Tibial nerve (tissue), 4 donors: ENCODE measurements at regions not wholly inside any gene's neighbourhood (a gene's known extent, or its start where the extent isn't known, plus 50 kb on each side); places are given as distances from the start of the nearest gene placed in this dataset.

Experiments
- EP300 ChIP-seq, 2 donors: sonication (generic); formaldehyde crosslinking; IDR thresholded peaks; one replicate each; pipeline ENCODE4 v1.6.1; 2017; ENCODE audit warnings: antibody characterized with exemption in 2 of 2, mild to moderate bottlenecking in 1 of 2
- TF ChIP-seq, protein P1 (sequence below), 5 experiments: fragments of 200-600 bp in 3 of 5; fragments of 450-650 bp in 2 of 5; sonication (generic) in 3 of 5; IDR thresholded peaks; one replicate each; pipeline ENCODE4 v1.5.1; 2016 to 2019; ENCODE audit warnings: antibody characterized with exemption in 5 of 5, mild to moderate bottlenecking in 3 of 5, moderate library complexity in 2 of 5

DNA sequence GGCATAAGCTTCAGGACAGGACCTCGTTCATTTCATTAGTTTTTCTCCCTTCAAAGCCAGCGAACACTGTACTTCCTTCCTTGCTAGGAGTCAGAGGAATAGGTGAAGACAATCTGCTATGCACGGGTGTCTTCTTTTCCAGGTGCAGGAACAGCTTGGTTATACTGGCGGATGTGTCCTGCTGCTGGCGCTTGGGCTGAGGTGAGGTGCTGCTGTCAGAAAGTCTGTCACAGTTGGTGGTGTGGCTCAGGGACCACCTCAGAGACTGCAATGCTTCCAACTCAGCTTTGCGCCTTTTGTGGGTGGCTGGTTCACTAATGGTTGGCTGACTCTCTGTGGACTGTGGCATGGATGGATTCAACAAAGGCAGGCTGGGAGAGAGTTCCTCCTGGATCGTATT lies 58.3 kb upstream of the UBN2 start:
- TF ChIP-seq, protein P1, sequence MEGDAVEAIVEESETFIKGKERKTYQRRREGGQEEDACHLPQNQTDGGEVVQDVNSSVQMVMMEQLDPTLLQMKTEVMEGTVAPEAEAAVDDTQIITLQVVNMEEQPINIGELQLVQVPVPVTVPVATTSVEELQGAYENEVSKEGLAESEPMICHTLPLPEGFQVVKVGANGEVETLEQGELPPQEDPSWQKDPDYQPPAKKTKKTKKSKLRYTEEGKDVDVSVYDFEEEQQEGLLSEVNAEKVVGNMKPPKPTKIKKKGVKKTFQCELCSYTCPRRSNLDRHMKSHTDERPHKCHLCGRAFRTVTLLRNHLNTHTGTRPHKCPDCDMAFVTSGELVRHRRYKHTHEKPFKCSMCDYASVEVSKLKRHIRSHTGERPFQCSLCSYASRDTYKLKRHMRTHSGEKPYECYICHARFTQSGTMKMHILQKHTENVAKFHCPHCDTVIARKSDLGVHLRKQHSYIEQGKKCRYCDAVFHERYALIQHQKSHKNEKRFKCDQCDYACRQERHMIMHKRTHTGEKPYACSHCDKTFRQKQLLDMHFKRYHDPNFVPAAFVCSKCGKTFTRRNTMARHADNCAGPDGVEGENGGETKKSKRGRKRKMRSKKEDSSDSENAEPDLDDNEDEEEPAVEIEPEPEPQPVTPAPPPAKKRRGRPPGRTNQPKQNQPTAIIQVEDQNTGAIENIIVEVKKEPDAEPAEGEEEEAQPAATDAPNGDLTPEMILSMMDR (IDR thresholded peaks at IDR 0.05), result no peak
- no peak for TF ChIP-seq EP300 (IDR thresholded peaks at IDR 0.05)
